ENCODE measurements at regions not wholly inside any gene's neighbourhood (a gene's known extent, or its start where the extent isn't known, plus 50 kb on each side); places are given as distances from the start of the nearest gene placed in this dataset.
"Not testable (repeated sequence)": the region's sequence is repeated elsewhere in the genome, so short reads cannot be mapped to it uniquely, and the experiment has no call there.

DNA sequence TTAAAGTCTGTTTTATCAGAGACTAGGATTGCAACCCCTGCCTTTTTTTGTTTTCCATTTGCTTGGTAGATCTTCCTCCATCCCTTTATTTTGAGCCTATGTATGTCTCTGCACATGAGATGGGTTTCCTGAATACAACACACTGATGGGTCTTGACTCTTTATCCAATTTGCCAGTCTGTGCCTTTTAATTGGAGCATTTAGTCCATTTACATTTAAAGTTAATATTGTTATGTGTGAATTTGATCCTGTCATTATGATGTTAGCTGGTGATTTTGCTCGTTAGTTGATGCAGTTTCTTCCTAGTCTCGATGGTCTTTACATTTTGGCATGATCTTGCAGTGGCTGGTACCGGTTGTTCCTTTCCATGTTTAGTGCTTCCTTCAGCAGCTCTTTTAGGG is 129.1 kb downstream of the FAR1 start:
- not testable (repeated sequence) for TF ChIP-seq POLR2A (IDR thresholded peaks at IDR 0.05; ENCODE audit: low read length); GATA1 (IDR thresholded peaks at IDR 0.05; ENCODE audit: low read depth, low read length)

All from erythroblast (primary cell).